Stomach (tissue), 8 donors: ENCODE measurements at regions not wholly inside any gene's neighbourhood (a gene's known extent, or its start where the extent isn't known, plus 50 kb on each side); places are given as distances from the start of the nearest gene placed in this dataset.

Experiments used
- DNase-seq, 2 donors: peaks; one replicate each; pipeline versions ENCODE4 v3.0.0 to v3.0.0-alpha.2; 2013 to 2019
- H3K27ac ChIP-seq, 5 donors: fragments of 200-600 bp in 4 of 5; sonication (generic) in 4 of 5; one replicate each; pipeline ENCODE4 v1.5.1; 2013 to 2019; ENCODE audit warnings: mild to moderate bottlenecking in 1 of 5, moderate library complexity in 1 of 5
- H3K27me3 ChIP-seq, 3 donors: fragments of 200-600 bp; sonication (generic); one replicate each; pipeline ENCODE4 v1.5.1; 2017 to 2019; ENCODE audit warnings: mixed run types in 1 of 3
- H3K36me3 ChIP-seq, 4 donors: fragments of 200-600 bp; sonication (generic); 1 replicate in 3 of 4; 2 replicates in 1 of 4; pipeline ENCODE4 v1.5.1; 2016 to 2019
- H3K4me1 ChIP-seq, 4 donors: fragments of 200-600 bp; sonication (generic); one replicate each; pipeline ENCODE4 v1.5.1; 2016 to 2019
- H3K4me3 ChIP-seq, 4 donors: fragments of 200-600 bp; sonication (generic) in 3 of 4; one replicate each; pipeline ENCODE4 v1.5.1; 2016 to 2019; ENCODE audit warnings: mild to moderate bottlenecking in 1 of 4
- H3K9me3 ChIP-seq, 4 donors: fragments of 200-600 bp; sonication (generic); one replicate each; pipeline ENCODE4 v1.5.1; 2016 to 2019
- EP300 ChIP-seq: sonication (generic); formaldehyde crosslinking; IDR thresholded peaks from one replicate; pipeline ENCODE4 v1.6.1; 2017; ENCODE audit warnings: antibody characterized with exemption
- POLR2A ChIP-seq, 4 donors: fragments of 450-650 bp; IDR thresholded peaks; one replicate each; pipeline ENCODE4 v1.6.1; 2016; ENCODE audit warnings: antibody characterized with exemption in 4 of 4, control low read depth in 2 of 4, mild to moderate bottlenecking in 1 of 4, moderate library complexity in 1 of 4
- POLR2AphosphoS5 ChIP-seq, 3 donors: sonication (generic); formaldehyde crosslinking; IDR thresholded peaks; one replicate each; pipeline ENCODE4 v1.6.1; 2016; ENCODE audit warnings: antibody characterized with exemption in 3 of 3
- WGBS, 5 donors: extraction: QIAGEN DNeasy Blood & Tissue Kit in 3 of 5; methylation state at CpG; one replicate each; pipeline versions ENCODE4 v1.1.5 to v1.1.7; 2013 to 2018; 5-methylcytosine and 5-hydroxymethylcytosine counted together
- intact Hi-C: fragments of 100-400 bp; cut with DNase I; formaldehyde crosslinking; loops from one replicate; pipeline ENCODE4 v1.15.1; 2023; ENCODE audit warnings: low total_unique reads
- TF ChIP-seq, protein P1 (sequence below), 7 experiments: fragments of 450-650 bp in 4 of 7; fragments of 200-600 bp in 3 of 7; sonication (generic) in 3 of 7; IDR thresholded peaks; one replicate each; pipeline ENCODE4 v1.5.1; 2016 to 2019; ENCODE audit warnings: antibody characterized with exemption in 7 of 7, control low read depth in 2 of 7, mild to moderate bottlenecking in 1 of 7
- donor health status: healthy with polysubstance abuse.
- donor health status: Bipolar disorder and iron deficiency.
- donor health status: healthy.

- WGBS, 5 donors: 15 to 25% (median 20%) methylated on average over 4 of the region's 4 CpGs
- Histone ChIP-seq H3K36me3 (no peaks in the 10 kb centered on the region), H3K27ac (peak overlapping the region in 4 of 5 donors; percentile 41 to 82 (median 55)), H3K4me1 (peaks cover 6 to 14% (median 6%) of the 10 kb centered on the region in 4 donors), H3K9me3 (peaks cover 0 to 18% (median 15%) of the 10 kb centered on the region in 4 donors), H3K4me3 (no peak overlapping the region), H3K27me3 (no peaks in the 10 kb centered on the region)
- intact Hi-C loops: no loop called here
- TF ChIP-seq POLR2A (IDR thresholded peaks at IDR 0.05): no peak
- no peak for TF ChIP-seq POLR2AphosphoS5 (IDR thresholded peaks at IDR 0.05)
- TF ChIP-seq EP300: no peak
- TF ChIP-seq, protein P1, sequence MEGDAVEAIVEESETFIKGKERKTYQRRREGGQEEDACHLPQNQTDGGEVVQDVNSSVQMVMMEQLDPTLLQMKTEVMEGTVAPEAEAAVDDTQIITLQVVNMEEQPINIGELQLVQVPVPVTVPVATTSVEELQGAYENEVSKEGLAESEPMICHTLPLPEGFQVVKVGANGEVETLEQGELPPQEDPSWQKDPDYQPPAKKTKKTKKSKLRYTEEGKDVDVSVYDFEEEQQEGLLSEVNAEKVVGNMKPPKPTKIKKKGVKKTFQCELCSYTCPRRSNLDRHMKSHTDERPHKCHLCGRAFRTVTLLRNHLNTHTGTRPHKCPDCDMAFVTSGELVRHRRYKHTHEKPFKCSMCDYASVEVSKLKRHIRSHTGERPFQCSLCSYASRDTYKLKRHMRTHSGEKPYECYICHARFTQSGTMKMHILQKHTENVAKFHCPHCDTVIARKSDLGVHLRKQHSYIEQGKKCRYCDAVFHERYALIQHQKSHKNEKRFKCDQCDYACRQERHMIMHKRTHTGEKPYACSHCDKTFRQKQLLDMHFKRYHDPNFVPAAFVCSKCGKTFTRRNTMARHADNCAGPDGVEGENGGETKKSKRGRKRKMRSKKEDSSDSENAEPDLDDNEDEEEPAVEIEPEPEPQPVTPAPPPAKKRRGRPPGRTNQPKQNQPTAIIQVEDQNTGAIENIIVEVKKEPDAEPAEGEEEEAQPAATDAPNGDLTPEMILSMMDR (IDR thresholded peaks at IDR 0.05): no peak
- DNase-seq: peak in 1 of 2 donors; percentile 38
Observed at GRCh38 chr10:65032867-65033769, 1511.9 kb downstream of the REEP3 start.

- H3K27ac ChIP-seq: peak overlapping the region in 4 of 5 donors; percentile 49 to 82 (median 58)
- peak in 1 of 2 donors; percentile 44 for DNase-seq
- H3K4me3 ChIP-seq: no peak overlapping the region
- no peaks in the 10 kb centered on the region for H3K36me3 ChIP-seq
- H3K9me3 ChIP-seq: peaks cover 0 to 18% (median 15%) of the 10 kb centered on the region in 4 donors
- intact Hi-C loops: no loop called here
- H3K27me3 ChIP-seq: no peaks in the 10 kb centered on the region
- TF ChIP-seq POLR2A (IDR thresholded peaks at IDR 0.05) (no peak), EP300 (no peak), POLR2AphosphoS5 (IDR thresholded peaks at IDR 0.05) (no peak)
- TF ChIP-seq, protein P1 (IDR thresholded peaks at IDR 0.05): no peak
- 35 to 54% (median 45%) methylated on average over 4 of the region's 4 CpGs for WGBS, 5 donors
- peaks cover 6 to 14% (median 6%) of the 10 kb centered on the region in 4 donors for H3K4me1 ChIP-seq
Observed at GRCh38 chr10:65033957-65034356, 1512.8 kb downstream of the REEP3 start.

DNA sequence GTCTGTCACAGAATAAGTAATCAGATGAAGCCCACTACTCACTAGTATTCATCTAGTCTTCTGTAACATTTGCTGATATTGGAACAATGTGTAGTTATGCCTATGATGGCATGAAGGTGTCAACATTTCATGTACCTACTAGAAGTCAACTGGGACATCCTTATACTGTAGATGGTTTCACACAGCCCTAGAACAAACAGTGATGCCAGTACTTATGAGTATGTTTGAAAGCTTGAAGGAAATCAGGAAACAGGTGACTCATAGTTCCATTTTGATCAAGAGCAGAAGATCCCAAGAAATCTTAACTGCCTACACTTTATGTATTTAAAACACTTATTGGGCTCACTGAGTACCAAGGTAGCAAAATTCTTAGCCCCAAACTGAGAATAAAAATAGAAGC lies 1519.6 kb downstream of the REEP3 start:
- TF ChIP-seq POLR2AphosphoS5 (IDR thresholded peaks at IDR 0.05): no peak
- TF ChIP-seq, protein P1 (IDR thresholded peaks at IDR 0.05): no peak
- Histone ChIP-seq H3K36me3 (no peaks in the 10 kb centered on the region), H3K27ac (no peak overlapping the region), H3K4me1 (no peaks in the 10 kb centered on the region), H3K27me3 (no peaks in the 10 kb centered on the region), H3K4me3 (no peak overlapping the region), H3K9me3 (peaks cover 0 to 1% (median 0%) of the 10 kb centered on the region in 4 donors)
- intact Hi-C loops: no loop called here
- DNase-seq: no peak

DNA sequence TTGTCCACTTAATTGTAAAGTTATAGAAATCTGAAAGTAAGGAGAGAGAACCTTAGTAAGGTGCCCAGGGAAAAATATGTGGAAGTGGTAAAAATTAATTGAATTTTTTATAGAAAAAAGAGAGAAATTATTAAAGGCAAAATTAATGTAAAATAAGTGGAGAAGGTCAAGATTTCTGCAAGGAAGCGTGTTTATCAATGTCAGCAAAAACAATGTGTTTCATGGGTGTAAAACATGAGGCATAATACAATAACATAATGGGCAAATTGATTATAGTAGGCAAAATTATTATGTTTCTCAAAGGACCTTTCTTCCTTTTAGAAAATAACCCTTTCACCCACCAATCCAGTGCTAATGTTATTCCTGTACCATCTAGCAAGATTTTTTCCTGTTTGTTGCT lies 1520.1 kb downstream of the REEP3 start:
- no peak overlapping the region for H3K4me3 ChIP-seq
- no peaks in the 10 kb centered on the region for H3K36me3 ChIP-seq
- no peak overlapping the region for H3K27ac ChIP-seq
- no peaks in the 10 kb centered on the region for H3K9me3 ChIP-seq
- no peaks in the 10 kb centered on the region for H3K27me3 ChIP-seq
- DNase-seq: no peak
- H3K4me1 ChIP-seq: no peaks in the 10 kb centered on the region
- intact Hi-C loops: no loop called here
- TF ChIP-seq POLR2AphosphoS5 (IDR thresholded peaks at IDR 0.05) (no peak), POLR2A (IDR thresholded peaks at IDR 0.05) (no peak), EP300 (no peak)
- TF ChIP-seq, protein P1 (IDR thresholded peaks at IDR 0.05): no peak
- 78 to 92% (median 81%) methylated on average over 1 of the region's 1 CpG for WGBS, 5 donors
